HG03045 (cell line): ENCODE measurements at regions not wholly inside any gene's neighbourhood (a gene's known extent, or its start where the extent isn't known, plus 50 kb on each side); places are given as distances from the start of the nearest gene placed in this dataset.

Experiments
- ATAC-seq: cut with Tn5 transposase; IDR thresholded peaks from one replicate; pipeline ENCODE4 v1.9.1; 2021; ENCODE audit warnings: mild to moderate bottlenecking, moderate library complexity; ENCODE audit not compliant: unreplicated experiment

DNA sequence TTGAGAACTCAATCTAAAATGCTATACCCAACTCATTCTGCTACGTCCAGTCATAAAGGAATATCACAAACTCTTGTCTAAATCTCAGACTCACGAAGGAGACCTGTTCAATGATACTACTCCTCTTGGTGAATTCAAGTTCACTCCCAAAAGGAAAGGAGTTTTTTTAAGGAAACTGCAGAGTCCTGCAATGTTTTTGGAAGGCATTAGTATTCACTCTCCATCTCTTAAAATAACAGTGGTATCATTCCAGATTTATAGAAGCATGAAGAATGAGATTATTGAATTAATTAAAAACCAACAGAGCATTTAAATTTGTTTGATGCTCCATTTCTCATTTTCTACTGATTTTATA, 73.4 kb downstream of the FOXD1 start:
- ATAC-seq, result no peak

GRCh38 chr5:73374520-73375190, 73.9 kb downstream of the FOXD1 start:
- no peak for ATAC-seq

DNA sequence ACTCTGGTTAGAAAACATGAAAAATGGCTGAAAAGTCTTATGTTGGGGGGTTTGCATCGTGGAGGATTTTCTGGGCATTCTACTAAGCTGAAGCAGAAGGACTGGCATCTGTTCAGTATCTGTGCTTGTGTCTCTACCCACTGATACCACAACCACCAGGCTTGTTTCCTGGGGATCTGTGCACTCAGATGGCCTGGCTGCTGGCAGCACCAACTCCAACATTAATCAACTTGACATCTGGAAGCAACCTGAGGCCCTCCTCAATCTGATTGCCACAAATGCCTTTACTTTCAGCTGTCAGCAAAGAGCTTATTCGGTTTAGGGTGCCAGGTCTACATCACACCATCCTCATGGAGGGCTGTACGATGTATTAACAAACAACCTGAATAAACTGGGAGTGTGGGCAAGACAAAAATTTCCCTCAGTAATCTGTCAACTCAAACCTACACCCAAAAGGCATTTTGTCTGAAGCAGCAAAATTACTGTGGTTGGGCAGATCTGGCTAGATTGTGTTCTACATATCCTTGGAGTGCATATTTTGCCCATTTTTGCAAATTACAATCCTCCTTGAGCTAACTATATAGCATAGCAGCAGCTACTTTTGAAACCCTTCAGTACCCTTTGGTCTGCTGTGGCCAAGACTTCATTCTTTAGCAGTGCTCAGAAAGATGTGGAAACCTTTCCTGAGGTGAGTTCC, 74.6 kb downstream of the FOXD1 start:
- ATAC-seq, result no peak

DNA sequence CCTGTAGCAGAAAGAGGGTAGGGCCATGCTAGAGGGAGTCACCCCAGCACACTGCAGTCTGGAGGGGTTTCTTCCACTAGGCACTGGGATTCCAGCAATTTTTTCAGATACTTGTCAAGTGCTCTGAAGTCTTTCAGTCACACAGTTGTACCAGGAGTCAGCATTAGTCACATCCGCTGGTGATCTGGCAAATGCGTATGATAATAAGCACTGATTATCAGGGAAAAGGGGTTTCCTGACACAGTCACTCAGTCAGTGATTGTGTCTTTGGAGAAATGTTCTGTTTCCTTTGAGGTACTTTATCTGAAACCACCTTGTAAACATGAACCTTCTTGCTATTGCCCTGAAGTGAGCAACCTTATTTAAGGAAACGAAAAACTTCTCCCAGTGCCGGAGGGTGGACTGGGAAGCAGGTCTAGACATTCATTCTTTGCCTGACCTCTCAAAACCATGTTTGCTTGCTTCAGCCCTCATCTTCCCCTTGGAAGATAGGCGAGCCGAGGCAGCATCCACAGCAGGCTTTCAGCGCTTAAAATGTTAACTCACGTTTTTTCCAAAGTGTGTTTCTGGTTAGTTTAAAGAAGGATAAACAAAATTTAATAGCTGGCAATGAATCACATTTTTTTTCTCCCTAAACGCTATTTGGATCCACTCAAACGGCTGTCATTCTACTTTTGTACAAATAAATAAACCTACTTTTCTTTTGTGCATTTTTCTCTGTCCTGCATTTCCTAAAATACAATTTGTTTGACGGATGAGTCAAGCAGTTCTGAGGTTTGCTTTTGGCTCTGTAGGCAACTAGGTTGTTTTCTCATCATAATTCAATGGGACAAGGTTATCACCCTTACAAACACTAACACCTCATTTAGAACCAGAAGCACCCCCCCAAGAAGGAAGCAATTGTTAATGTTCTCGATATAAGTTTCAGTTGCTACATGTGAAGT, 77.7 kb downstream of the FOXD1 start:
- no peak for ATAC-seq

- ATAC-seq, result no peak
Observed at GRCh38 chr5:73370095-73370494, 78.5 kb downstream of the FOXD1 start.

DNA sequence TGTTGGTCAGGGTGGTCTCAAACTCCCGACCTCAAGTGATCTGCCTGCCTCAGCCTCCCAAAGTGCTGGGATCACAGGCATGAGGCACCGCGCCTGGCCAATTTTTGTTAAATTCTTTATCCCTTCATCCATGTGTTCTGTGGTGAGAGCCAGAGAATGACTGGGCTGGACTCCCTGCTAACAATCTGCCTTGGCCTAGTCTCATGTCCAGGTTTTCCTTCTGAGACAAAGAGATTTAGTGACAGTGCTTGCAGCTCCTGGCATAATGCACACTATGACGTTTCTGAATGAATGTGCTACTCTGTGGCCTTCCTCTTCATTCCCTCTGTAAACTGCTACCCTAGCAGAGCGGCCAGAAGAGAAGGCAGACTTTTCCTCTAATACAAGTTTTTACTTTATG, 79.3 kb downstream of the FOXD1 start:
- ATAC-seq, result no peak

DNA sequence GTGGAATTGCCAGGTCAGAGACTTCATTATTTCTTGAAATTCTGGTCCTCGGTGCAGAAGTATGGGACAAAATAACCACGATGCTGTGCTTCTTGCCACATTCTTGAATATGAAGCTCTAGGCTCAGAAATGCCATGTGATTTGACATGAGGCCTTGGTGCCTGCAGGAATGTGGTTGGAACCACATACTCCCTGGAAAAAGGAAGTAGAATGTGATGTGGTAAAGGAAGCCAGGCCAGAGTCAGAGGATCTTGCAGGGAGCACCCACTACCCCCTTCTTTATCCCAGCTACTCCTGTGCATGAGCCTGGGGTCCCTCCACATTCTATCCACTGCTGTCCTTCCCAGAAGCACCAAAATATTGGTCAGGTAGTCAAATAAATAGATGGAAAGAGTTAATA, 80.9 kb downstream of the FOXD1 start:
- no peak for ATAC-seq

- no peak for ATAC-seq
Observed at GRCh38 chr5:73365990-73366667, 82.4 kb downstream of the FOXD1 start.

- ATAC-seq, result no peak
Observed at GRCh38 chr5:73365301-73365853, 83.2 kb downstream of the FOXD1 start.

DNA sequence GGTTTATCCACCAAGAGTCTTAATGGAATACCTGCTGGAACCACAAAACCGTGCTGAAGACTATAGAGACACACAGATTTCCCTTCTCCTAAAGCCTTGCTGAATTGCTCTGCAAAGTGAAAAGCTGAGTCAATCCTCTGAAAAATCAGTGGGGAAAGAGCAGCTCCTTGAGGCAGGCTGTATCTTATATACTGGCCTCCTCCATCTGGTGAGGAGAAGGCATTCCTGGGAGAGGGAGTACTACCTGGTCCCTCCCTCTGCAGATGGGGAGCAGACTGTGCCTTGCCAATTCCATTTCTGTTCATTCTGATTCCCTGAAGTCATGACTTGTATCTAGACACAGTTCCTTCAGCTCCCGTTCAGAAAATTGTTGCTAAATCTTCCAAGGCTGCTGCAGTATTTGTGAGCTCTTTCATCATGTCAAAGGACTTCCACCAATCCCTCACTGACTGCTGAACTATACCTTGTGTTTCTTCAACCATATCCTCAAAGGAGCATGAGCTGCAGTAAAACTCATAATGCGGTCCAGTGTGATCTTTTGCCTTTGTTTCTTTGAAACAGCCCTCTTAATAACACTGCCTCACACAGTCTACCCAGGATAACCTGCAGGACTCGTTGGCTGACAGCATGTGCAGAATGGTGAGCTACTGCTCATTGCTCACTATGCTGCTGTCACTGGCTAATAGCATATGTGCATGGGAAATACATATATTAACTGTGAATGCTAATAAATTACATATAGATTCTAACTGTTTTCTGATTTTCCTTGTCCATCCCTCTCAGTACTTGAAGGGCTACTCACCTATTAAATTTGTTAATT, 84.5 kb downstream of the FOXD1 start:
- ATAC-seq, result no peak

DNA sequence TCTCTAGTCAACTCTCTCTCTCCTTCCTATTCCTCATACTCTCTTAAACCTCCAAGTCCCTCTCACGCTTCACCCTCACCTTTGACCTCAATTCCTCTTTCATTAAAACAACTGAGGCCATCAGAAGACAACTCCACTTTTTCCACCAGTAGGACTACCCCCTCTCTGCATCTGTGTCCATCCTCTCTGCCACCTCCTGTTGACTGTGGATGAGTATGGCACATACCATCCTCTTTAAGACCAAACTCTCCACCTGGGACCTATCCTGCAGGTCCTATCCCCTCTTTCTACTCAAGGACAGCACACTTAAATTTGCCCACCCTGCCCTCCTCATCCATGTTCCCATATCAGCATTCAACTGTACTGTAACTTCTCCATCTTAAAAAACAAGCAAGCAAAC, 89.2 kb downstream of the FOXD1 start:
- no peak for ATAC-seq

DNA sequence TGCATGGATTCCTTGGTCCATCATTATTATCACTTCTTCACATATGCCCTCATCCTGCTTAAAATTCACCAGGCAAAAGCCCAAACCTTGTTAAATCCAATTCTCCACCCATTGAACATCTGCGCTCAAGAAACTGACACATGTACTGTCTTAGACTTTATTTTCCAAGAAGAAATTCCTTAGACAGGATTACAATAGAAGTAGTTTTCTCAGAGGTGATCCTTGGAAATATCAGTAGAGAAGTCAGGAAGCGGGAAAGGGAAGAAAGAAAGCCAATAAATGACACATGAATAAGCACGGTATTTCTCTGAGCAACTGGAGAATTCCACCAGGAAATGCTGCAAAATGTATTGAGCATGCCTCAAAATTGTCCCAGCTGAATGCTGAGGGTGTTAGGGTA, 90.2 kb downstream of the FOXD1 start:
- no peak for ATAC-seq

DNA sequence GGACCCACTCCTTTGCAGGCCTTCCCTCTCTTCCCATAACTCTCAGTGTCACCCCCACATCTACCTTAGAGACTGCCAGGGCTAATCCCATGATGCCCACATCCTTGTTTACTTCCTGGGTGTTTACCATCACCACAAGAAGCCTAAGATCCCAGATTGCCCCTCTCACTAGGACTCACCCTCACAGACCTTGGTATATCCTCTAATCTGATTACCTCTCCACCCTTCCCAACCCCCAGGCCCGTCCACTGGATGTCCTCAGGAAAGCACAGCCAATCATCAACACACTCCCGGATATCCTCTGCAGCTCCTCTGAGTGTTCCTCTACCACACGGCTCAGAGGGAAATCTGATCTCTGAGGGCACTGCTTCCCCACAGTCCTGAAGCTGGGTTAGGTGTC, 91.0 kb downstream of the FOXD1 start:
- ATAC-seq, result no peak

DNA sequence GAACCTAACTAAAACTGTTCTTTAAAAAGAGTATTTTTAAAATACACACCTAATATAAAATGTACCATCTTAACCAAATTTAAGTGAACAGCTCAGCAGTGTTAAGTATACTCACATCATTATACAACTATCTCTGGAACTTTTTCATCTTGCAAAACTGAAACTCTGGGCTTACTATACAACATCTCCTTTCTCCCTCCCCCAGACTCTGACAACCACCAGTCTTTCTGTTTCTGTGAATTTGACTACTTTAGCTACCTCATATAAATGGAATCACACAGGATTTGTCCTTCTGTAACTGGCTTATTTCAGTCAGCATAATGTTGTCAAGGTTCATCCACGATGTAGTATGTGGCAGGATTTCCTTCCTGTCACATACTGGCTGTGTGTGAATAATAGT, 93.5 kb downstream of the FOXD1 start:
- ATAC-seq, result no peak

DNA sequence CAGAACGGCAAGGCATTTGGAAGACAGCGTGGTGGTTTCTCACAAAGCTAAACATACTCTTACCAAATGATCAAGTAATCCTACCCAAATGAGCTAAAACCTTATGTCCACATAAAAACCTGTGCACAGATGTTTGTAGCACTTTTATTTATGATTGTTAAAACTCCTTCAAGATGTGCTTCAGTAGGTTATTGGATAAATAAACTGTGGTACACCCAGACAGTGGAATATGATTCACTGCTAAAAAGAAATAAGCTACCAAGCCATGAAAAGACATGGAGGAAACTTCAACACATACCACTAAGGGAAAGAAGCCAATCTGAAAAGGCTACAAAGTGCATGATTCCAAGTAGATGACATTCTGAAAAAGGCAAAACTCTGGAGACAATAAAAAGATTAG, 94.2 kb downstream of the FOXD1 start:
- ATAC-seq, result no peak

GRCh38 chr5:73352649-73353230, 95.8 kb downstream of the FOXD1 start:
- no peak for ATAC-seq

- no peak for ATAC-seq
Observed at GRCh38 chr5:73352243-73352642, 96.3 kb downstream of the FOXD1 start.

GRCh38 chr5:73351593-73351992, 97.0 kb downstream of the FOXD1 start:
- no peak for ATAC-seq

GRCh38 chr5:73346878-73347408, 101.6 kb downstream of the FOXD1 start:
- ATAC-seq, result no peak
